GM12892 (cell line): ENCODE measurements at regions not wholly inside any gene's neighbourhood (a gene's known extent, or its start where the extent isn't known, plus 50 kb on each side); places are given as distances from the start of the nearest gene placed in this dataset.

ENCODE experiments used
- POLR2A ChIP-seq: IDR thresholded peaks from 2 replicates; pipeline ENCODE4 v1.6.1; 2011; ENCODE audit warnings: low read depth, low read length, control low read depth
- POLR2AphosphoS5 ChIP-seq: IDR thresholded peaks from 2 replicates; pipeline ENCODE4 v1.6.1; 2011; ENCODE audit warnings: low read depth, low read length, control low read depth

DNA sequence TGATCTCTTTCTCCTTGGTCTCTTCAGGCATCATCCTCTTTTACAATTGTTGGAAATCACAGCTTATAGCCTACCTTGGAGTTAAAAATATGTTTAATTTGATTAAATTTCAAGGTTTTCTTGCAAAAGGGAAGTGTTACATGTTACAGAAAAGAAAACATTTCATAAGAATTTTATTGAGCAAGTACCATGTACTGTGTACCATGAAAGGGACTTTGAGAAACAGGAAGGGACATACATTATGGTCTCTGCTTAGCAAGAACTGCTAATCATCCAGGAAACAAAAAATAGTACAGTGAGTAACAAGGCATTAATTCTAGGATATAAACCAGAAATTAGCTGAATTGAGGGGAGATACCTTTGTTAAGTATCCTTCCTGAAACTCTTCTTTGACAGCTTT is 145.3 kb upstream of the SPACA1 start:
- TF ChIP-seq POLR2AphosphoS5 = no peak
- no peak for TF ChIP-seq POLR2A
